GM12865 (cell line): ENCODE measurements at regions not wholly inside any gene's neighbourhood (a gene's known extent, or its start where the extent isn't known, plus 50 kb on each side); places are given as distances from the start of the nearest gene placed in this dataset.
"Not testable (repeated sequence)": the region's sequence is repeated elsewhere in the genome, so short reads cannot be mapped to it uniquely, and the experiment has no call there.

Experiments
- DNase-seq: peaks from one replicate; pipeline ENCODE4 v3.0.0; 2010; ENCODE audit warnings: low read depth
- H3K4me3 ChIP-seq: 2 replicates; pipeline ENCODE4 v1.5.1; 2011; ENCODE audit warnings: mild to moderate bottlenecking, low read depth, low read length, control low read depth
- TF ChIP-seq, protein P1 (sequence below): IDR thresholded peaks from 2 replicates; pipeline ENCODE4 v1.5.1; 2011; ENCODE audit warnings: low read length, control low read depth, low read depth, inconsistent platforms; ENCODE audit not compliant: insufficient read depth; ENCODE audit errors: missing control alignments

DNA sequence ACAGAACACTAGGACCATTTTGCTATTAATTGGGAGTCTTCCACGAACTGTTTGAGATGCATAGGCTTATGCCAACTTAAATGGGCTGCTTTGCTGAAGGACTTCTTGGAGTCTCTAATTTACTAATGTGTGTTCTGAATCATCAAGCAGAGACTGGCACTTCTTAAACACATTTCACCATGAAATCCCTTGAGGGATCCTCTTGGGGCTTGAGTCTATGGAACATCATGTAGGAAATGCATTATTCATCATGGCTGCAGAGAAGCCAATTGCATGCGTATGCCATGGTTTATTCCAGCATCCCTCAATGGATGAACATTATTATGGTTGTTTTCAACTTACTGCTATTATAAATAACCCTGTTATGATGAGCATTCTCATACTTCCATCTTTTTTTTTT is 73.4 kb downstream of the FGD2 start:
- TF ChIP-seq, protein P1, sequence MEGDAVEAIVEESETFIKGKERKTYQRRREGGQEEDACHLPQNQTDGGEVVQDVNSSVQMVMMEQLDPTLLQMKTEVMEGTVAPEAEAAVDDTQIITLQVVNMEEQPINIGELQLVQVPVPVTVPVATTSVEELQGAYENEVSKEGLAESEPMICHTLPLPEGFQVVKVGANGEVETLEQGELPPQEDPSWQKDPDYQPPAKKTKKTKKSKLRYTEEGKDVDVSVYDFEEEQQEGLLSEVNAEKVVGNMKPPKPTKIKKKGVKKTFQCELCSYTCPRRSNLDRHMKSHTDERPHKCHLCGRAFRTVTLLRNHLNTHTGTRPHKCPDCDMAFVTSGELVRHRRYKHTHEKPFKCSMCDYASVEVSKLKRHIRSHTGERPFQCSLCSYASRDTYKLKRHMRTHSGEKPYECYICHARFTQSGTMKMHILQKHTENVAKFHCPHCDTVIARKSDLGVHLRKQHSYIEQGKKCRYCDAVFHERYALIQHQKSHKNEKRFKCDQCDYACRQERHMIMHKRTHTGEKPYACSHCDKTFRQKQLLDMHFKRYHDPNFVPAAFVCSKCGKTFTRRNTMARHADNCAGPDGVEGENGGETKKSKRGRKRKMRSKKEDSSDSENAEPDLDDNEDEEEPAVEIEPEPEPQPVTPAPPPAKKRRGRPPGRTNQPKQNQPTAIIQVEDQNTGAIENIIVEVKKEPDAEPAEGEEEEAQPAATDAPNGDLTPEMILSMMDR, result no peak
- DNase-seq, result no peak

DNA sequence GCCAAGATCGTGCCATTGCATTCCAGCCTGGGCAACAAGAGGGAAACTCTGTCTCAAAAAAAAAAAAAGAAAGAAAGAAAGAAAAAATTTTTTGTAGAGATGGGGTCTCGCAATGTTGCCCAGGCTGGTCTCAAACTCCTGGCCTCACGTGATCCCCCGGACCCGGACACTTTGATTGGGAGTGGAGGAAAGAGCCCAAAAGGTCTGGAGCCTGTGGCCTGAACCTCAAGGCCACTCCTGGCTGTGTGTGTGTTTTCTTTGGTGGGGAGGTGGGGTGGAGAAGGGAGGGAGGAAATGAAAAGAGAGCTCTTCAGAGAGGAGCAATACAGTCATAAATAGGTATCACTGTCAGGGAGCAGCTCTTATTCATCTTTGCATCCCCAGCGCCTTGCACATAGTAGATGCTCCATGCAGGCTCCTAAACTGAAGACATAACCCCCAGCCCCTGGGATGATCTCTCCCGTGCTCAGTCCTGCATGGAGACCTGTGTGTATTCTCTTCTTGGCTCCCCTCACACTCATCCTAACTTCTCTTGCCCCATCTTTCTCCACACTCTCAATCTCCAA is 75.7 kb downstream of the FGD2 start:
- DNase-seq, result no peak
- TF ChIP-seq, protein P1, result no peak
- H3K4me3 ChIP-seq, result no peak overlapping the region

More for the DNA sequence above, 73.4 kb downstream of the FGD2 start:
- no peak overlapping the region for H3K4me3 ChIP-seq

DNA sequence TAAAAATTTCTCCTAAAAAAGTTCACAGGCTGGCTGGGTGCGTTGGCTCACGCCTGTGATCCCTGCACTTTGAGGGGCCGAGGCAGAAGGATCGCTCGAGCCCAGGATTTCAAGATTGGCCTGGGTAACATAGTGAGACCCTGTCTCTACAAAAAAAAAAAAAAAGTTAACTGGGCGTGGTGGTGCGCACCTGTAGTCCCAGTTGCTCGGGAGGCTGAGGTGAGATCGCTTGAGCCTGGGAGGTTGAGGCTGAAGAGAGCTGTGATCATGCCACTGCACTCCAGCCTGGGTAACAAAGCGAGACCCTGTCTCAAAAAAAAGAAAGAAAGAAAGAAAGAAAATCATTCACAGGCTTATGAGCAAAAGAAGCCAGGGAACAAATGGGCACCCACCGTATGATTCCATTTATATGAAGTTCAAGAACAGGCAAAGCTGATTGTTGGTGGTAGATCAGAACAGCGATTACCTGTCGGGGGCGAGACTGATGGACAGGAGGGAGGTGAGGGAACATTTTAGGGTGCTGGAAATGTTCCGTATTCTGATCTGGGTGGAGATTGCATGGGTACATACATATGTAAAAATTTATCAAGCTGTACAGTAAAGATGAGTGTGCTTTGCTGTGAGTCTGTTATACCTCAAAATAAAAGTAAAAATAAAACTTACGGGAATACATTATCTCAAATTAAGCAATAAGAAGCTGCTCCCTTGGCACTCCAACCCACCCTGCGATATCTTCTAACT is 77.1 kb downstream of the FGD2 start:
- no peak for DNase-seq
- no peak overlapping the region for H3K4me3 ChIP-seq
- TF ChIP-seq, protein P1, result no peak

DNA sequence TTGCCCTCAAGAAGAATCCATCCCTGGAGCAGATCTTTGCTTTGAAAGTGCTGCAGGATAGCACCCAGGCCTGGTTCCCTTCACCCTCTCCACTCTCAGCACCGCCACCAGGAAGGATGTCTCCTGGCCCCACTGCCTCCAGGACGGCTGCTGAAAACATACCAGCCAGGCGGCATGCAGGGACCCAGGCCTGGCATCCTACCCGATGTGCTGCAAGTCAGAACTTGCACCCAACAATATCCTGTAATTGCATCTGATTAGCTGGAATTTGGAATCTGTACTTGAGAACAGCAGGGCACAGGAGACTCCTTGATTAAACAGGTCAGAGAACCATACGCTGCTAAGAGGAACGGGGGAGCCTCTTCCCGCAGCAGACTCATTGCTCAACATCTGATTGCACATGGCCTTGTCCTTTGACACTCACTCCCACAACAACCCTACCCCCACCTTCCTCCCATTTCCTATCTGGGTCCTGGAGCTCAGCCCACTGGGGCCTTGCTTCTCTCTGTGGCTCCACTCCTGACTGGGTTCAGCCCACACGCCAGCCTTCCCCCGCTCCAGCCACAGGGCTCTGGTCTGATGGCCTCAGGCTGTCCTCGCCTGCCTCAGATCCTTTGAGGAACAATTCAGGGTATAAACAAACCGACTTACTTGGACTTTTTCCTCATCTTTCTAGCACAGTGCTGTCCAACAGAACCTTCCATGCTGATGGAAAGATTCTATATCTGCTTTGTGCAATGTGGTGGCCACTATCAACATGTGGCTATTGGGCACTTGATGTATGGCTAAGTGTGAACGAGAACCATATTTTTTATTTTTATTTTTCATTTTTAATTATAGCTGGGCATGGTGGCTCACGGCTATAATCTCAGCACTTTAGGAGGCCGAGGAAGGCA is 78.0 kb downstream of the FGD2 start:
- TF ChIP-seq, protein P1, result no peak
- DNase-seq, result no peak
- H3K4me3 ChIP-seq, result no peak overlapping the region

DNA sequence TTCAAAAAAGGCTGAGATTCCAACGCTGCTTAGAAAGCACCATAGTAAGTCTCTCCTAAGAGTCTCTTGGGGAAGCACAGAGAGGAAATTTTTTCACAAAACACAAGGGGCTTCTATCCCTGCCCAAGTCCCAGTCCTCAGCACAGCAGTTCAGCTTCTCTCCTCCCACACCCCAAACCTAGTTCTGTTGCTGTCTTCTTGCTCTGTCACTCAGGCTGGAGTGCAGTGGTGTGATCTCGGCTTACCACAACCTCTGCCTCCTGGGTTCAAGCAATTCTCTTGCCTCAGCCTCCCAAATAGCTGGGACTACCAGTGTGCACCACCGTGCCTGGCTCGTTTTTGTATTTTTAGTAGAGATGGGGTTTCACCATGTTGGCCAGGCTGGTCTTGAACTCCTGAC is 79.2 kb downstream of the FGD2 start:
- not testable (repeated sequence) for DNase-seq

DNA sequence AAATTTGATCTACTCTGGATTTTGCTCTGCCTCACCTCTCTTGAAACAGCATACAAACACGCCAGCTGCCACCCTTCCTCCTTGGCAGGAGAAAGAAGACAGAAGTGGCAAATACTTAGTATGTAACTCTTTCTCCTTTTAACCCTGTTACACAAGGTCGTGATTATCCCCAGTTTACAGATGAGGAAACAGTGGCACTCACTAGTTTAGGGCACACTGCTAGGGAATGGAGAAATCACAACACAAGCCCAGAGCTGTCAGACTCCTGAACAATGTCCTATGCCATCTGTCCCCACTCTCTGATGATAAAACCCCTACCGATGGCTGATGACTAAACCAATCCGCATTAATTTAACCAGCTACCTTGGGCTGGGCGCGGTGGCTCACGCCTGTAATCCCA is 79.7 kb downstream of the FGD2 start:
- TF ChIP-seq, protein P1, result no peak
- no peak for DNase-seq
- no peak overlapping the region for H3K4me3 ChIP-seq

More for the DNA sequence above, 79.2 kb downstream of the FGD2 start:
- H3K4me3 ChIP-seq, result not testable (repeated sequence)

DNA sequence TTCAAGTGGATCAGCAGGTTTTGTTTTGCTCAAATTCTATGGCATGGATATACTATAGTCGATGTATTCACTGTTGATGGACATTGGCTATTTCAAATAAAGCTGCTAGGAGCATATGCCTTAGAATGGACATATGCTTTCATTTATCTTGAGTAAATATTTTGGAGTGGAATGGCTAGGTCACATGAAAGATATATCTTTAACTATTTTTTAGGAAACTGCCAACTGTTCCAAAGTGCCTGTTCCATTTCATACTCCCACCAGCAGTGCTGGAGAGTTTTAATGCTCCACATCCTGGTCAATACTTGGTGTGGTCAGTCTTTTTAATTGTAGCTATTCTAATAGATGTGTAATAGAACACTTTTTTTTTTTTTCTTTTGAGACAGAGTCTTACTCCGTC is 81.1 kb upstream of the PIM1 start:
- no peak overlapping the region for H3K4me3 ChIP-seq
- DNase-seq, result no peak
- TF ChIP-seq, protein P1, result no peak
